ENCODE measurements at regions not wholly inside any gene's neighbourhood (a gene's known extent, or its start where the extent isn't known, plus 50 kb on each side); places are given as distances from the start of the nearest gene placed in this dataset.

- TF ChIP-seq ZXDC (CRISPR knock-in tag; IDR thresholded peaks at IDR 0.05) (no peak), PCBP2 (optimal IDR thresholded peaks at IDR 0.05; ENCODE audit: low read depth, low read length, poor library complexity, severe bottlenecking) (no peak), ZNF773 (CRISPR knock-in tag; IDR thresholded peaks at IDR 0.05; ENCODE audit: borderline replicate concordance) (no peak), ZNF574 (CRISPR knock-in tag; IDR thresholded peaks at IDR 0.05) (no peak)
Observed at GRCh38 chr2:223511168-223511567, 91.0 kb downstream of the SCG2 start (continued).

- 0 out of 5 replicates have a peak, but pooled peaks cover 0 to 4% of the 10 kb centered on the region in 2 experiments for H3K27me3 ChIP-seq (ENCODE audit: control insufficient read depth in 1 of 2, insufficient read depth in 2 of 2, low read length in 2 of 2)
- in situ Hi-C loops (cut with HindIII; ENCODE audit: extremely low pct_ligation_motif_present, low pct_unique_long_range_greater_than_20kb) (no loop called here), intact Hi-C loops (cut with micrococcal nuclease; ENCODE audit: unreplicated experiment) (no loop called here)
- POLR2A ChIA-PET, result no interaction called here
- H3K4me3 ChIP-seq (replicated peaks in 1 of 3; ENCODE audit: insufficient read depth in 1 of 3, low read depth in 2 of 3, low read length in 3 of 3), result no peak overlapping the region
- H2AFZ ChIP-seq (ENCODE audit: low read length), result no peak overlapping the region
- FAIRE-seq (no peak), DNase-seq (ENCODE audit: low spot score) (no peak), ATAC-seq (no peak)
- H3K4me2 ChIP-seq (ENCODE audit: low read depth, low read length), result no peak overlapping the region
- CTCF ChIA-PET (ENCODE audit: low intra/inter-chr PET ratio, low total read pairs), result no interaction called here
- H3K36me3 ChIP-seq (replicated peaks in 1 of 2; ENCODE audit: control insufficient read depth in 1 of 2, insufficient read depth in 2 of 2, low read length in 2 of 2), result no peaks in the 10 kb centered on the region
- no TSS peak for BruUV-seq (replicated peaks)
- H3K27ac ChIP-seq (ENCODE audit: extremely low read length, insufficient read depth, low read length), result no peak overlapping the region
- no peaks in the 10 kb centered on the region for H4K20me1 ChIP-seq (ENCODE audit: insufficient read depth, low read length)
- no peaks in the 10 kb centered on the region for H3K79me2 ChIP-seq (ENCODE audit: insufficient read depth, low read length)
- no peaks in the 10 kb centered on the region for H3K4me1 ChIP-seq (ENCODE audit: insufficient read depth, low read length)
- WGBS (ENCODE audit: low lambda C conversion rate), result 8% methylated on average over 4 of the region's 4 CpGs
- H3K9me3 ChIP-seq (ENCODE audit: low read length), result no peaks in the 10 kb centered on the region
- no peak overlapping the region for H3K9ac ChIP-seq (ENCODE audit: insufficient read depth, low read depth, low read length)
- no peak for TF ChIP-seq FOSL1 (CRISPR knock-in tag; IDR thresholded peaks at IDR 0.05; ENCODE audit: borderline replicate concordance)
Observed at GRCh38 chr2:223513771-223514455, 88.2 kb downstream of the SCG2 start.

All from HepG2 (cell line).